ENCODE measurements at regions not wholly inside any gene's neighbourhood (a gene's known extent, or its start where the extent isn't known, plus 50 kb on each side); places are given as distances from the start of the nearest gene placed in this dataset.

DNA sequence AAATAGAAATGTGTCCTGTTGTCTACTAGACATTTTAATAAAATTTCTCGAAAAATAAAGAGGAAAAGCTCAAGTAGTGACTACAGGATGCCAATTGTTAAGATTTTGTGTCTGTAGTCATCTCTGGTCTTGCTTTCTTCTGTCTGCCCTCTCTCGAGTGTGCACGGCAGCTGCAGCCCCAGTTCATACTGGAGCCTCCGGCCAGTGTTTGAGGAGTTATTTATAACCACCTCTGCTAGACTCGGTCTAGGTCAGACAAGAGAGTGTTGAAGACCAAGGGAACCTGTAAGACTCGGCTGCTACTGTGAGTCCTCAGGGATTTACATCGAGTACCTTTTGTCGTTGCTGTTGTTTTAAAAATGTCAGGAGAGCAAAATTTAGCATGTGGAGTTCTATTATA, 810.1 kb upstream of the POU3F3 start:
- TF ChIP-seq, protein P1, sequence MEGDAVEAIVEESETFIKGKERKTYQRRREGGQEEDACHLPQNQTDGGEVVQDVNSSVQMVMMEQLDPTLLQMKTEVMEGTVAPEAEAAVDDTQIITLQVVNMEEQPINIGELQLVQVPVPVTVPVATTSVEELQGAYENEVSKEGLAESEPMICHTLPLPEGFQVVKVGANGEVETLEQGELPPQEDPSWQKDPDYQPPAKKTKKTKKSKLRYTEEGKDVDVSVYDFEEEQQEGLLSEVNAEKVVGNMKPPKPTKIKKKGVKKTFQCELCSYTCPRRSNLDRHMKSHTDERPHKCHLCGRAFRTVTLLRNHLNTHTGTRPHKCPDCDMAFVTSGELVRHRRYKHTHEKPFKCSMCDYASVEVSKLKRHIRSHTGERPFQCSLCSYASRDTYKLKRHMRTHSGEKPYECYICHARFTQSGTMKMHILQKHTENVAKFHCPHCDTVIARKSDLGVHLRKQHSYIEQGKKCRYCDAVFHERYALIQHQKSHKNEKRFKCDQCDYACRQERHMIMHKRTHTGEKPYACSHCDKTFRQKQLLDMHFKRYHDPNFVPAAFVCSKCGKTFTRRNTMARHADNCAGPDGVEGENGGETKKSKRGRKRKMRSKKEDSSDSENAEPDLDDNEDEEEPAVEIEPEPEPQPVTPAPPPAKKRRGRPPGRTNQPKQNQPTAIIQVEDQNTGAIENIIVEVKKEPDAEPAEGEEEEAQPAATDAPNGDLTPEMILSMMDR (IDR thresholded peaks at IDR 0.05; ENCODE audit: insufficient read depth, low read length, poor library complexity, severe bottlenecking) = no peak
- no peak for TF ChIP-seq EZH2phosphoT487 (conservative IDR thresholded peaks at IDR 0.05; ENCODE audit: low read length)
